ENCODE measurements at regions not wholly inside any gene's neighbourhood (a gene's known extent, or its start where the extent isn't known, plus 50 kb on each side); places are given as distances from the start of the nearest gene placed in this dataset.

DNA sequence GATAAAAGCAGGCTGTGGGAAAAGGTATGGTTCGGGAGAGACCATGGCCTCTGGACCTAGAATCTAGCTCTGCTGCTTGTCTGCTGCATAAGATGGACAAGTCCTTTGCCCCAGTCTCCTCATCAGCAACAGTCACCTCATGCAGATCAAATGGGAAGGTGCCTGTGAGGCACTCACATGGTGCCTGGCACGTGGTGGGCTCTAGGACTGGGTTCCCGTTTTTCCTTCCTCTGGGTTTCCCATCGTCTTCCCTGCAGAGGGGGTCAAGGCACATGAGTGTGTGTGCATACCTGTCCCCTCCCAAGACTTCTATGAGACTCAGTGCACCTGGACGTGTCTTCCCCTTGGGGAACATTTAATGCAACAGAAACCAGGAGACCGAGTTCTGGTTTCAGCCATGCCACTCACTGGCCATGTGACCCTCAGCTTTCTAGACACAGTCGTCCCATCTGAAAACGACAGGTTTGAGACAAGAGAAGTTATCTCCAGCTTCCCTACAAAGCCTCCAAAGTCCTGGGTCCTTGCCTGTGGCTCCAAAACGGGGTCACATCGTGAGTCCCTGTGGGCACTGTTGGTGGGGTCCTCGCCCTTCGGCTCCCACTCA is 95.9 kb upstream of the NPTX2 start:
- peaks cover 5% of the 10 kb centered on the region for H3K9me3 ChIP-seq (ENCODE audit: low read length)
- no peak overlapping the region for H3K4me2 ChIP-seq (ENCODE audit: low read length)
- H3F3A ChIP-seq (ENCODE audit: insufficient read depth, low read length, poor library complexity, severe bottlenecking), result no peaks in the 10 kb centered on the region
- H3K79me2 ChIP-seq (replicated peaks; ENCODE audit: insufficient read depth, low read length), result no peaks in the 10 kb centered on the region
- H4K20me1 ChIP-seq (ENCODE audit: insufficient read depth), result no peaks in the 10 kb centered on the region
- no peaks in the 10 kb centered on the region for H3K9me2 ChIP-seq (ENCODE audit: insufficient read depth, low read length)
- H3K36me3 ChIP-seq (ENCODE audit: insufficient read depth, low read length), result no peaks in the 10 kb centered on the region
- H2AFZ ChIP-seq (ENCODE audit: low read depth, low read length), result no peak overlapping the region
- no peak overlapping the region for H3K9ac ChIP-seq (ENCODE audit: low read length)
- TF ChIP-seq SMC3 (conservative IDR thresholded peaks at IDR 0.05; ENCODE audit: poor library complexity) (no peak), RAD21 (conservative IDR thresholded peaks at IDR 0.05) (no peak), EZH2 (IDR thresholded peaks at IDR 0.05; ENCODE audit: borderline replicate concordance, insufficient read depth, low read length, poor library complexity, severe bottlenecking) (no peak), POLR2AphosphoS5 (IDR thresholded peaks at IDR 0.05) (no peak), REST (IDR thresholded peaks at IDR 0.05; ENCODE audit: borderline replicate concordance) (no peak), TAF1 (IDR thresholded peaks at IDR 0.05; ENCODE audit: low read depth) (no peak)
- TF ChIP-seq, protein P1, sequence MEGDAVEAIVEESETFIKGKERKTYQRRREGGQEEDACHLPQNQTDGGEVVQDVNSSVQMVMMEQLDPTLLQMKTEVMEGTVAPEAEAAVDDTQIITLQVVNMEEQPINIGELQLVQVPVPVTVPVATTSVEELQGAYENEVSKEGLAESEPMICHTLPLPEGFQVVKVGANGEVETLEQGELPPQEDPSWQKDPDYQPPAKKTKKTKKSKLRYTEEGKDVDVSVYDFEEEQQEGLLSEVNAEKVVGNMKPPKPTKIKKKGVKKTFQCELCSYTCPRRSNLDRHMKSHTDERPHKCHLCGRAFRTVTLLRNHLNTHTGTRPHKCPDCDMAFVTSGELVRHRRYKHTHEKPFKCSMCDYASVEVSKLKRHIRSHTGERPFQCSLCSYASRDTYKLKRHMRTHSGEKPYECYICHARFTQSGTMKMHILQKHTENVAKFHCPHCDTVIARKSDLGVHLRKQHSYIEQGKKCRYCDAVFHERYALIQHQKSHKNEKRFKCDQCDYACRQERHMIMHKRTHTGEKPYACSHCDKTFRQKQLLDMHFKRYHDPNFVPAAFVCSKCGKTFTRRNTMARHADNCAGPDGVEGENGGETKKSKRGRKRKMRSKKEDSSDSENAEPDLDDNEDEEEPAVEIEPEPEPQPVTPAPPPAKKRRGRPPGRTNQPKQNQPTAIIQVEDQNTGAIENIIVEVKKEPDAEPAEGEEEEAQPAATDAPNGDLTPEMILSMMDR (IDR thresholded peaks at IDR 0.05; ENCODE audit: poor library complexity, severe bottlenecking), result no peak
- H3K4me3 ChIP-seq (ENCODE audit: low read length), result no peak overlapping the region
- no peak overlapping the region for H3K27ac ChIP-seq (ENCODE audit: low read length)
- H3K27me3 ChIP-seq (ENCODE audit: insufficient read depth, low read depth, low read length), result no peaks in the 10 kb centered on the region

- Histone ChIP-seq H3F3A (ENCODE audit: insufficient read depth, low read length, poor library complexity, severe bottlenecking) (no peaks in the 10 kb centered on the region), H2AFZ (ENCODE audit: low read depth, low read length) (no peak overlapping the region), H3K27ac (ENCODE audit: low read length) (no peak overlapping the region), H3K36me3 (ENCODE audit: insufficient read depth, low read length) (no peaks in the 10 kb centered on the region), H3K4me3 (ENCODE audit: low read length) (no peak overlapping the region), H3K9ac (ENCODE audit: low read length) (no peak overlapping the region), H3K79me2 (replicated peaks; ENCODE audit: insufficient read depth, low read length) (no peaks in the 10 kb centered on the region), H3K27me3 (ENCODE audit: insufficient read depth, low read depth, low read length) (no peaks in the 10 kb centered on the region), H4K20me1 (ENCODE audit: insufficient read depth) (no peaks in the 10 kb centered on the region), H3K4me2 (ENCODE audit: low read length) (no peak overlapping the region), H3K9me2 (ENCODE audit: insufficient read depth, low read length) (no peaks in the 10 kb centered on the region), H3K9me3 (ENCODE audit: low read length) (peaks cover 5% of the 10 kb centered on the region)
- TF ChIP-seq SMC3 (conservative IDR thresholded peaks at IDR 0.05; ENCODE audit: poor library complexity) (no peak), TAF1 (IDR thresholded peaks at IDR 0.05; ENCODE audit: low read depth) (no peak), EZH2 (IDR thresholded peaks at IDR 0.05; ENCODE audit: borderline replicate concordance, insufficient read depth, low read length, poor library complexity, severe bottlenecking) (no peak), RAD21 (conservative IDR thresholded peaks at IDR 0.05) (no peak), MXI1 (conservative IDR thresholded peaks at IDR 0.05; ENCODE audit: poor library complexity, severe bottlenecking) (no peak), POLR2AphosphoS5 (IDR thresholded peaks at IDR 0.05) (no peak), REST (IDR thresholded peaks at IDR 0.05; ENCODE audit: borderline replicate concordance) (no peak), EP300 (conservative IDR thresholded peaks at IDR 0.05; ENCODE audit: poor library complexity, severe bottlenecking) (no peak)
- TF ChIP-seq, protein P1 (IDR thresholded peaks at IDR 0.05; ENCODE audit: poor library complexity, severe bottlenecking), result no peak
Measured at GRCh38 chr7:98520356-98520951, 96.6 kb upstream of the NPTX2 start.
